ENCODE measurements at regions not wholly inside any gene's neighbourhood (a gene's known extent, or its start where the extent isn't known, plus 50 kb on each side); places are given as distances from the start of the nearest gene placed in this dataset.

DNA sequence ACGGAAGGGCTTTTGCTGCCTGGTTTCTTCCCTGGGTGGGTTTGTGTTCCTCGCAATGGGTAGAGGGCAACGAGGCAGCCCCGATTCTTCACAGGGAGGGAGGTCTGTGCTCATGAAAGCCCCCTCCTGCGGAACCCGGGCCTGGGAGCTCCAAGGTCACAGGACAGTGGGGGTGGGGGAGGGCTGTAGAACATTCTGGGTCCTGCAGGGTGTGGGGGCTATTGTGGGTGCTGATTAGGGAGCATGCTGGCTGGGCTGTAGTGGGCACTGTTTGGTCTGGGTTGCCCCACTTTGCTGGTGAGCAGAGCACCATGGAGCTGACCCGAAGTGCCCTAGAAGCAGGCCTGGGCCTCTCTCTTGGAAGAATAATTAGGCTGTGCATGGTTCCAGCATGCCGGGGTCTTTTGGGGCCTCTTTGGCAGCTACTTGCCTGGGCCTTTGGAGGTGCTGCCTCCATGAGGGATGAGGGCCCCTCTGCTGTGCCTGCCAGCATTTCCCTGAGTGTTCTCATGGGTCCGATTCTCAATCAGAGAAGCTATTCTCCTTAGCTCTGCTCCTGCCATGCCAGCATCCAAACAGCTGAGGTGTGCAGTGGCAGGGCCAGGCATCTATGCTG, 232.2 kb upstream of the HS6ST1 start:
- Histone ChIP-seq H3K4me1 (ENCODE audit: control insufficient read depth, low read length) (no peaks in the 10 kb centered on the region), H3K27me3 (ENCODE audit: control insufficient read depth, low read length) (no peaks in the 10 kb centered on the region), H4K20me1 (ENCODE audit: control insufficient read depth, insufficient read depth, low read depth, low read length) (no peaks in the 10 kb centered on the region), H3K4me3 (ENCODE audit: low read length) (no peak overlapping the region), H3K4me2 (ENCODE audit: low read length) (no peak overlapping the region), H3K27ac (ENCODE audit: low read depth, low read length) (no peak overlapping the region), H3K9me2 (replicated peaks; ENCODE audit: control insufficient read depth, low read length) (no peaks in the 10 kb centered on the region), H3K9me3 (ENCODE audit: control insufficient read depth, insufficient read depth, low read length) (no peaks in the 10 kb centered on the region), H3K36me3 (ENCODE audit: control insufficient read depth, low read length) (no peaks in the 10 kb centered on the region), H3F3A (ENCODE audit: control insufficient read depth, insufficient read depth) (no peaks in the 10 kb centered on the region), H3K79me2 (ENCODE audit: control insufficient read depth, low read length) (no peaks in the 10 kb centered on the region)
- TF ChIP-seq, protein P1, sequence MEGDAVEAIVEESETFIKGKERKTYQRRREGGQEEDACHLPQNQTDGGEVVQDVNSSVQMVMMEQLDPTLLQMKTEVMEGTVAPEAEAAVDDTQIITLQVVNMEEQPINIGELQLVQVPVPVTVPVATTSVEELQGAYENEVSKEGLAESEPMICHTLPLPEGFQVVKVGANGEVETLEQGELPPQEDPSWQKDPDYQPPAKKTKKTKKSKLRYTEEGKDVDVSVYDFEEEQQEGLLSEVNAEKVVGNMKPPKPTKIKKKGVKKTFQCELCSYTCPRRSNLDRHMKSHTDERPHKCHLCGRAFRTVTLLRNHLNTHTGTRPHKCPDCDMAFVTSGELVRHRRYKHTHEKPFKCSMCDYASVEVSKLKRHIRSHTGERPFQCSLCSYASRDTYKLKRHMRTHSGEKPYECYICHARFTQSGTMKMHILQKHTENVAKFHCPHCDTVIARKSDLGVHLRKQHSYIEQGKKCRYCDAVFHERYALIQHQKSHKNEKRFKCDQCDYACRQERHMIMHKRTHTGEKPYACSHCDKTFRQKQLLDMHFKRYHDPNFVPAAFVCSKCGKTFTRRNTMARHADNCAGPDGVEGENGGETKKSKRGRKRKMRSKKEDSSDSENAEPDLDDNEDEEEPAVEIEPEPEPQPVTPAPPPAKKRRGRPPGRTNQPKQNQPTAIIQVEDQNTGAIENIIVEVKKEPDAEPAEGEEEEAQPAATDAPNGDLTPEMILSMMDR (IDR thresholded peaks at IDR 0.05; ENCODE audit: low read depth, low read length, poor library complexity, severe bottlenecking), result no peak
- TF ChIP-seq EZH2phosphoT487 (IDR thresholded peaks at IDR 0.05; ENCODE audit: borderline replicate concordance, low read length), result no peak

DNA sequence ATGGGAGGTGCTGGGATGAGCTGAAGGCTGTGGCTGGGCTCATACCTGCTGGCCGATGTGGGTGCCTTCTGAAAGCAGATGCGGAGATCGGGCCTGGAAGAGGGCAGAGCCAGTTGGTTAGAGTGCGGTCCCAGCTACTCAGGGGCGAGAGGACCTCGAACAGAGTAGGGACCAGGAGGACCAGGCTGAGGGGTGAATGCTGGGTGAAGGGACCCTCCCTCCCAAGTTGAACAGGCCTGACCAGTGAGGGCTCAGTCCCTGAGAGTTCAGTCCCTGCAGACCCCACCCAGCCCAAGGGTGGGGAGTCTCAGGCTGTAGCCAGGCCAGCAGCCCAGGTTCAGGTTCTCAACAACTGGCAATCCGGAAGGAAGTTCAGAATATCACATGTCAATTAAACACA, 232.8 kb upstream of the HS6ST1 start:
- no peak for TF ChIP-seq EZH2phosphoT487 (IDR thresholded peaks at IDR 0.05; ENCODE audit: borderline replicate concordance, low read length)
- TF ChIP-seq, protein P1 (IDR thresholded peaks at IDR 0.05; ENCODE audit: low read depth, low read length, poor library complexity, severe bottlenecking), result no peak
- H3K36me3 ChIP-seq (ENCODE audit: control insufficient read depth, low read length), result no peaks in the 10 kb centered on the region

DNA sequence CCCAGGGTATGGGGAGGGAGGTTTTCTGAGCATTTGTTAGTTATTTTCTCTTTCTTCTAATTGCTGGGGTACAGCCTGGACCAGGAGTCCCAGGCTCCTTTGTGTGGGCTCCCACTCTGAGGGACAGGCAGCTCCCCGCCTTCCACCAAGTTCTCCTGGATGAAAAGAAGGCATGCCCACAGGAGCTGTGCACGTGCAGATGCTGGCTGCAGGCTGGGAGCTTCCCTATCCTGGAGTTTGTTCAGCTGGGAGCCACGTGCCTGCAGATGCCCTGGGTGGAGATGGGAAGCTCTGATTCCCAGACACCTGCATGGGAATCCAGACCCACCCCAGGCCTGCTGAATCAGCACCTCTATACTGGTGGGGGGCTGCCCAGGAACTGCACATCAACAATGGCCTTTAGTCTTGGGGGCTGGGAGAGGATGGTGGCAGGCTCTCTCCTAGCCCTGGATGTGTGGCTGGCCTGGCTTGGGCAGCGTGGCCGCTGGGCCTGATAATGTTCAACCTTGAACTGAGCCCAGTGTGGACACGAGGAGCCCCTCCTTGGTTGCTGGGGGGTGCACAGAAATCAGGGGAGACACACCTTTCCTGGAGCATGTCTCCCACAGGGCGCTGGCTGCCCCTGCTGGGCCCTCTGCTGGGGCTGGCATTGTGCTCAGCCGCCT, 233.6 kb upstream of the HS6ST1 start:
- no peak overlapping the region for H3K4me2 ChIP-seq (ENCODE audit: low read length)
- H3K27me3 ChIP-seq (ENCODE audit: control insufficient read depth, low read length), result no peaks in the 10 kb centered on the region
- H3K36me3 ChIP-seq (ENCODE audit: control insufficient read depth, low read length), result no peaks in the 10 kb centered on the region
- no peak overlapping the region for H3K27ac ChIP-seq (ENCODE audit: low read depth, low read length)
- H3K9me3 ChIP-seq (ENCODE audit: control insufficient read depth, insufficient read depth, low read length), result no peaks in the 10 kb centered on the region
- H3K9me2 ChIP-seq (replicated peaks; ENCODE audit: control insufficient read depth, low read length), result no peaks in the 10 kb centered on the region
- no peaks in the 10 kb centered on the region for H4K20me1 ChIP-seq (ENCODE audit: control insufficient read depth, insufficient read depth, low read depth, low read length)
- H3K4me3 ChIP-seq (ENCODE audit: low read length), result no peak overlapping the region
- TF ChIP-seq, protein P1 (IDR thresholded peaks at IDR 0.05; ENCODE audit: low read depth, low read length, poor library complexity, severe bottlenecking), result no peak
- TF ChIP-seq EZH2phosphoT487 (IDR thresholded peaks at IDR 0.05; ENCODE audit: borderline replicate concordance, low read length), result no peak
- H3K4me1 ChIP-seq (ENCODE audit: control insufficient read depth, low read length), result no peaks in the 10 kb centered on the region
- H3K79me2 ChIP-seq (ENCODE audit: control insufficient read depth, low read length), result no peaks in the 10 kb centered on the region
- H3F3A ChIP-seq (ENCODE audit: control insufficient read depth, insufficient read depth), result no peaks in the 10 kb centered on the region

More for the DNA sequence above, 232.8 kb upstream of the HS6ST1 start:
- Histone ChIP-seq H4K20me1 (ENCODE audit: control insufficient read depth, insufficient read depth, low read depth, low read length) (no peaks in the 10 kb centered on the region), H3K27me3 (ENCODE audit: control insufficient read depth, low read length) (no peaks in the 10 kb centered on the region), H3K4me2 (ENCODE audit: low read length) (no peak overlapping the region), H3K9me3 (ENCODE audit: control insufficient read depth, insufficient read depth, low read length) (no peaks in the 10 kb centered on the region), H3K4me3 (ENCODE audit: low read length) (no peak overlapping the region), H3K27ac (ENCODE audit: low read depth, low read length) (no peak overlapping the region), H3K4me1 (ENCODE audit: control insufficient read depth, low read length) (no peaks in the 10 kb centered on the region), H3F3A (ENCODE audit: control insufficient read depth, insufficient read depth) (no peaks in the 10 kb centered on the region), H3K79me2 (ENCODE audit: control insufficient read depth, low read length) (no peaks in the 10 kb centered on the region), H3K9me2 (replicated peaks; ENCODE audit: control insufficient read depth, low read length) (no peaks in the 10 kb centered on the region)

Measured in DOHH2 (cell line).